HepG2 (cell line): ENCODE measurements at regions not wholly inside any gene's neighbourhood (a gene's known extent, or its start where the extent isn't known, plus 50 kb on each side); places are given as distances from the start of the nearest gene placed in this dataset.

Experiments used
- BRCA1 ChIP-seq: sonication (generic); formaldehyde crosslinking; IDR thresholded peaks from 2 replicates; pipeline ENCODE4 v1.4.0; 2020; ENCODE audit warnings: missing genetic modification reagents
- CREBL2 ChIP-seq: sonication (generic); formaldehyde crosslinking; IDR thresholded peaks from 2 replicates; pipeline ENCODE4 v1.8.1; 2023; ENCODE audit warnings: missing genetic modification reagents, mild to moderate bottlenecking, borderline replicate concordance
- CTCF ChIP-seq: sonication (generic); formaldehyde crosslinking; IDR thresholded peaks from 2 replicates; pipeline ENCODE4 v1.5.0; 2020; ENCODE audit warnings: mild to moderate bottlenecking, missing genetic modification reagents, moderate library complexity
- E2F2 ChIP-seq: sonication (generic); formaldehyde crosslinking; IDR thresholded peaks from 2 replicates; pipeline ENCODE4 v1.4.0; 2020; ENCODE audit warnings: missing genetic modification reagents, borderline replicate concordance
- GZF1 ChIP-seq: sonication (generic); formaldehyde crosslinking; IDR thresholded peaks from 2 replicates; pipeline ENCODE4 v1.5.1; 2020; ENCODE audit warnings: mild to moderate bottlenecking, missing genetic modification reagents
- HES4 ChIP-seq: sonication (generic); formaldehyde crosslinking; IDR thresholded peaks from 2 replicates; pipeline ENCODE4 v1.9.0; 2021; ENCODE audit warnings: mild to moderate bottlenecking, missing genetic modification reagents, borderline replicate concordance
- HNRNPL ChIP-seq: fragments of 200-400 bp; formaldehyde crosslinking; IDR thresholded peaks from 2 replicates; pipeline ENCODE4 v1.6.1; 2017; ENCODE audit warnings: mild to moderate bottlenecking, low read depth, low read length
- KLF12 ChIP-seq: sonication (generic); formaldehyde crosslinking; IDR thresholded peaks from 2 replicates; pipeline ENCODE4 v1.4.0; 2020; ENCODE audit warnings: missing genetic modification reagents, borderline replicate concordance
- NR2F1 ChIP-seq, 2 experiments: fragments of 450-650 bp in 1 of 2; formaldehyde crosslinking in 1 of 2; IDR thresholded peaks; 2 replicates each; pipeline versions ENCODE4 v1.5.0 to v1.6.1; 2016 to 2020; ENCODE audit warnings: mild to moderate bottlenecking in 1 of 2, missing compliant biosample characterization in 1 of 2, missing genetic modification reagents in 1 of 2, moderate library complexity in 1 of 2
- PHF20 ChIP-seq: sonication (generic); formaldehyde crosslinking; IDR thresholded peaks from 2 replicates; pipeline ENCODE4 v1.5.0; 2020; ENCODE audit warnings: mild to moderate bottlenecking, missing genetic modification reagents
- PLRG1 ChIP-seq: fragments of 450-650 bp; conservative IDR thresholded peaks from 2 replicates; pipeline ENCODE4 v1.6.1; 2016
- POGZ ChIP-seq: sonication (generic); formaldehyde crosslinking; IDR thresholded peaks from 2 replicates; pipeline ENCODE4 v1.4.0; 2020; ENCODE audit warnings: mild to moderate bottlenecking, missing genetic modification reagents
- RARA ChIP-seq: IDR thresholded peaks from 2 replicates; pipeline ENCODE4 v1.6.1; 2016; ENCODE audit warnings: missing genetic modification reagents, missing compliant biosample characterization
- RFXAP ChIP-seq: sonication (generic); formaldehyde crosslinking; IDR thresholded peaks from 2 replicates; pipeline ENCODE4 v1.4.0; 2020; ENCODE audit warnings: missing genetic modification reagents, borderline replicate concordance
- RNF219 ChIP-seq: sonication (generic); formaldehyde crosslinking; IDR thresholded peaks from 2 replicates; pipeline ENCODE4 v1.5.0; 2020; ENCODE audit warnings: mild to moderate bottlenecking, missing genetic modification reagents
- TARDBP ChIP-seq: sonication (generic); formaldehyde crosslinking; IDR thresholded peaks from 2 replicates; pipeline ENCODE4 v1.8.0; 2022; ENCODE audit warnings: mild to moderate bottlenecking, missing genetic modification reagents
- ZBTB7B ChIP-seq: sonication (generic); formaldehyde crosslinking; IDR thresholded peaks from 2 replicates; pipeline ENCODE4 v1.4.0; 2020; ENCODE audit warnings: missing genetic modification reagents
- ZNF17 ChIP-seq: sonication (generic); formaldehyde crosslinking; IDR thresholded peaks from 2 replicates; pipeline ENCODE4 v1.5.0; 2020; ENCODE audit warnings: mild to moderate bottlenecking, missing genetic modification reagents
- ZNF253 ChIP-seq: sonication (generic); formaldehyde crosslinking; IDR thresholded peaks from 2 replicates; pipeline ENCODE4 v1.8.0; 2022; ENCODE audit warnings: mild to moderate bottlenecking, missing genetic modification reagents, borderline replicate concordance
- ZNF329 ChIP-seq: sonication (generic); formaldehyde crosslinking; IDR thresholded peaks from 2 replicates; pipeline ENCODE4 v1.9.0; 2021; ENCODE audit warnings: low read depth, mild to moderate bottlenecking, missing genetic modification reagents
- ZNF34 ChIP-seq: sonication (generic); formaldehyde crosslinking; IDR thresholded peaks from 2 replicates; pipeline ENCODE4 v1.4.0; 2020; ENCODE audit warnings: mild to moderate bottlenecking, missing genetic modification reagents, borderline replicate concordance
- ZNF547 ChIP-seq: sonication (generic); formaldehyde crosslinking; IDR thresholded peaks from 2 replicates; pipeline ENCODE4 v1.5.1; 2020; ENCODE audit warnings: mild to moderate bottlenecking, missing genetic modification reagents
- ZNF567 ChIP-seq: sonication (generic); formaldehyde crosslinking; IDR thresholded peaks from 2 replicates; pipeline ENCODE4 v1.8.1; 2023; ENCODE audit warnings: mild to moderate bottlenecking, missing genetic modification reagents, borderline replicate concordance
- ZNF570 ChIP-seq: sonication (generic); formaldehyde crosslinking; IDR thresholded peaks from 2 replicates; pipeline ENCODE4 v1.4.0; 2020; ENCODE audit warnings: mild to moderate bottlenecking, missing genetic modification reagents, borderline replicate concordance
- ZNF766 ChIP-seq: sonication (generic); formaldehyde crosslinking; IDR thresholded peaks from 2 replicates; pipeline ENCODE4 v1.5.0; 2020; ENCODE audit warnings: missing genetic modification reagents, borderline replicate concordance
- ZSCAN5A ChIP-seq: sonication (generic); formaldehyde crosslinking; IDR thresholded peaks from 2 replicates; pipeline ENCODE4 v1.8.0; 2022; ENCODE audit warnings: mild to moderate bottlenecking, missing genetic modification reagents, borderline replicate concordance

- TF ChIP-seq ZNF567 (CRISPR knock-in tag) (no peak), ZNF17 (CRISPR knock-in tag) (no peak), RNF219 (CRISPR knock-in tag) (no peak), KLF12 (CRISPR knock-in tag) (no peak), ZNF253 (CRISPR knock-in tag) (no peak), GZF1 (no peak), CTCF (CRISPR knock-in tag) (no peak), HNRNPL (no peak), POGZ (CRISPR knock-in tag) (peak; percentile 56; the same call in 1 of the 2 replicates), E2F2 (CRISPR knock-in tag) (no peak), RFXAP (CRISPR knock-in tag) (no peak), TARDBP (0 out of 2 replicates have a peak, but pooled peaks have one; percentile 38), ZNF547 (CRISPR knock-in tag) (no peak), ZNF570 (CRISPR knock-in tag) (no peak), NR2F1 (CRISPR knock-in tag; IDR thresholded peaks at IDR 0.05) (peak in 1 of 2 experiments; percentile 64; a peak in 2 of 4 replicates), ZSCAN5A (CRISPR knock-in tag) (no peak), BRCA1 (CRISPR knock-in tag) (no peak), PHF20 (CRISPR knock-in tag) (no peak), ZNF766 (CRISPR knock-in tag) (no peak), ZNF34 (CRISPR knock-in tag) (no peak), ZBTB7B (CRISPR knock-in tag) (no peak), RARA (CRISPR knock-in tag) (0 out of 2 replicates have a peak, but pooled peaks have one; percentile 37), PLRG1 (no peak), ZNF329 (no peak), CREBL2 (CRISPR knock-in tag) (no peak), HES4 (CRISPR knock-in tag) (no peak)
These were observed 131.3 kb downstream of the FHDC1 start (continued) for GRCh38 chr4:153067376-153067775.
